HG02840 (cell line): ENCODE measurements at regions not wholly inside any gene's neighbourhood (a gene's known extent, or its start where the extent isn't known, plus 50 kb on each side); places are given as distances from the start of the nearest gene placed in this dataset.

Source experiments
- ATAC-seq: cut with Tn5 transposase; IDR thresholded peaks from one replicate; pipeline ENCODE4 v1.9.1; 2021; ENCODE audit warnings: mild to moderate bottlenecking, moderate library complexity, moderate number of reproducible peaks; ENCODE audit not compliant: unreplicated experiment, low FRiP score

GRCh38 chr6:156344491-156344890, 432.7 kb upstream of the ARID1B start:
- no peak for ATAC-seq

- no peak for ATAC-seq
These were observed 439.4 kb upstream of the ARID1B start for GRCh38 chr6:156337801-156338200.

GRCh38 chr6:156336733-156337132, 440.4 kb upstream of the ARID1B start:
- no peak for ATAC-seq

- no peak for ATAC-seq
These were observed 441.1 kb upstream of the ARID1B start for GRCh38 chr6:156336089-156336488.

- no peak for ATAC-seq
These were observed 442.2 kb upstream of the ARID1B start for GRCh38 chr6:156334966-156335365.

GRCh38 chr6:156319707-156320106, 457.5 kb upstream of the ARID1B start:
- no peak for ATAC-seq

- ATAC-seq: no peak
These were observed 460.5 kb upstream of the ARID1B start for GRCh38 chr6:156316583-156317125.

- ATAC-seq: no peak
These were observed 462.0 kb upstream of the ARID1B start for GRCh38 chr6:156315146-156315545.

- ATAC-seq: no peak
These were observed 464.1 kb upstream of the ARID1B start for GRCh38 chr6:156313037-156313436.

GRCh38 chr6:156311291-156311690, 465.9 kb upstream of the ARID1B start:
- ATAC-seq: no peak

GRCh38 chr6:156310701-156311100, 466.5 kb upstream of the ARID1B start:
- ATAC-seq: no peak

- no peak for ATAC-seq
These were observed 468.2 kb upstream of the ARID1B start for GRCh38 chr6:156309017-156309416.

- ATAC-seq: no peak
These were observed 468.6 kb upstream of the ARID1B start for GRCh38 chr6:156308604-156309003.

GRCh38 chr6:156306531-156306930, 470.6 kb upstream of the ARID1B start:
- no peak for ATAC-seq

- ATAC-seq: no peak
These were observed 494.1 kb upstream of the ARID1B start for GRCh38 chr6:156283091-156283490.

GRCh38 chr6:156282087-156282486, 495.1 kb upstream of the ARID1B start:
- no peak for ATAC-seq

GRCh38 chr6:156281266-156281665, 495.9 kb upstream of the ARID1B start:
- ATAC-seq: no peak

- peak; percentile 44 for ATAC-seq
These were observed 497.1 kb upstream of the ARID1B start for GRCh38 chr6:156280065-156280464.

- ATAC-seq: peak; percentile 72
These were observed 497.8 kb upstream of the ARID1B start for GRCh38 chr6:156279261-156279969.

GRCh38 chr6:156273065-156273711, 504.0 kb upstream of the ARID1B start:
- no peak for ATAC-seq

- ATAC-seq: no peak
These were observed 507.3 kb upstream of the ARID1B start for GRCh38 chr6:156269751-156270369.
